ENCODE measurements at regions not wholly inside any gene's neighbourhood (a gene's known extent, or its start where the extent isn't known, plus 50 kb on each side); places are given as distances from the start of the nearest gene placed in this dataset.

- no peak for TF ChIP-seq CTCF (conservative IDR thresholded peaks at IDR 0.05; ENCODE audit: low read depth, low read length)
- DNase-seq (ENCODE audit: low read depth): no peak
- H3K4me3 ChIP-seq (ENCODE audit: low read length): no peak overlapping the region
Observed at GRCh38 chr5:88364991-88365390, 96.3 kb upstream of the TMEM161B start.

- no peak overlapping the region for H3K4me3 ChIP-seq (ENCODE audit: low read length)
- DNase-seq (ENCODE audit: low read depth): no peak
- TF ChIP-seq CTCF (conservative IDR thresholded peaks at IDR 0.05; ENCODE audit: low read depth, low read length): no peak
Observed at GRCh38 chr5:88355490-88356050, 86.9 kb upstream of the TMEM161B start.

DNA sequence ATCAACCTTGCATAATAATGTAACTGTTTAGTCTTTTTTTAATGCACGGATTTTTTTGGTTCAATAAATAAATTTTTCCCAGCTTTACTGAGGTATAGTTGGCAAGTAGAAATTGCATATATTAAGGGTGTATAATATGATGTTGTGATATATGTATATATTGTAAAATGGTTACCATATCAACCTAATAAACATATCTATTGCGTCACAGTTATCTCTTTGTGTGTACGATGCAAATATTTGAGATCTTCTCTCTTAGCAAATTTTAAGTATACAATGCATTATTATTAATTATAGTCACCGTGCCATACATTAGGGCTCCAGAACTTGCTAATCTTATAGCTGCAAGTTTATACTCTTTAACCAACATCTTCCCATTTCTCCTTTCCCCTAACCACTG lies 57.2 kb upstream of the TMEM161B start:
- H3K4me3 ChIP-seq (ENCODE audit: low read length): no peak overlapping the region
- TF ChIP-seq CTCF (conservative IDR thresholded peaks at IDR 0.05; ENCODE audit: low read depth, low read length): no peak
- DNase-seq (ENCODE audit: low read depth): no peak

DNA sequence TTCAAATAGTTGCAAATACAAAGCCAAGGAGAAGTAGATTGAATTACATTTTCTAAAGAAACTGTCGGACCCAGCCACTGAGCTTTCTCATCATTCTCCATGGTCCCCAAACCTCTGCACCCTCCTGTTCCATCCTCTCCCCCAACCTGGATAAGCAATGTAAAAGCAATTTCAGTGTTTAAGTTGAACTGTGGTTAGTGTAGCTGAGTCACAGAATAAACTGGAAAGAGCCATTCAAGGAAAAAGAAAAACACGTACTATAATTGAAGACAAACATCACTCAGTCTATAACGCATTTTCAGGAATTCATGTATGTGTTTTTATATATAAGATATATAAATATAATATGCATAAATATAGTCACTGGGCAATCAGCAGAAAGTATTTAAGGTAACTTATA lies 54.1 kb upstream of the TMEM161B start:
- TF ChIP-seq CTCF (conservative IDR thresholded peaks at IDR 0.05; ENCODE audit: low read depth, low read length): no peak
- DNase-seq (ENCODE audit: low read depth): no peak
- H3K4me3 ChIP-seq (ENCODE audit: low read length): no peak overlapping the region

Measured in retinal pigment epithelial cell (primary cell).